ENCODE measurements at regions not wholly inside any gene's neighbourhood (a gene's known extent, or its start where the extent isn't known, plus 50 kb on each side); places are given as distances from the start of the nearest gene placed in this dataset.
A peak's percentile ranks its signal among the peaks of the same experiment; 100 is the strongest.

- no peak for DNase-seq
Measured at GRCh38 chr14:34120185-34120977, 169.5 kb upstream of the EGLN3 start.

GRCh38 chr14:34119107-34119858, 168.4 kb upstream of the EGLN3 start:
- DNase-seq = no peak

GRCh38 chr14:34113991-34114390, 163.1 kb upstream of the EGLN3 start:
- peak; percentile 24 for DNase-seq

- no peak for DNase-seq
Measured at GRCh38 chr14:34113005-34113511, 162.2 kb upstream of the EGLN3 start.

- DNase-seq = no peak
Measured at GRCh38 chr14:34111953-34112352, 161.1 kb upstream of the EGLN3 start.

GRCh38 chr14:34111505-34111904, 160.6 kb upstream of the EGLN3 start:
- DNase-seq = no peak

GRCh38 chr14:34110531-34110930, 159.7 kb upstream of the EGLN3 start:
- DNase-seq = no peak

GRCh38 chr14:34107441-34107840, 156.6 kb upstream of the EGLN3 start:
- DNase-seq = no peak

GRCh38 chr14:34106310-34106709, 155.4 kb upstream of the EGLN3 start:
- no peak for DNase-seq

- DNase-seq = no peak
Measured at GRCh38 chr14:34104489-34105397, 153.9 kb upstream of the EGLN3 start.

- DNase-seq = no peak
Measured at GRCh38 chr14:34103176-34103575, 152.3 kb upstream of the EGLN3 start.

GRCh38 chr14:34099635-34100034, 148.8 kb upstream of the EGLN3 start:
- DNase-seq = peak; percentile 6

- DNase-seq = no peak
Measured at GRCh38 chr14:34098985-34099349, 148.1 kb upstream of the EGLN3 start.

GRCh38 chr14:34098045-34098984, 147.4 kb upstream of the EGLN3 start:
- DNase-seq = peak; percentile 48

- no peak for DNase-seq
Measured at GRCh38 chr14:34097644-34098043, 146.8 kb upstream of the EGLN3 start.

GRCh38 chr14:34094384-34094783, 143.5 kb upstream of the EGLN3 start:
- DNase-seq = no peak

- no peak for DNase-seq
Measured at GRCh38 chr14:34093883-34094282, 143.0 kb upstream of the EGLN3 start.

GRCh38 chr14:34090451-34090850, 139.6 kb upstream of the EGLN3 start:
- DNase-seq = no peak

- peak; percentile 35 for DNase-seq
Measured at GRCh38 chr14:34088914-34089313, 138.0 kb upstream of the EGLN3 start.

- DNase-seq = no peak
Measured at GRCh38 chr14:34087571-34087970, 136.7 kb upstream of the EGLN3 start.

- no peak for DNase-seq
Measured at GRCh38 chr14:34086223-34086757, 135.4 kb upstream of the EGLN3 start.

- no peak for DNase-seq
Measured at GRCh38 chr14:34085695-34086094, 134.8 kb upstream of the EGLN3 start.
